Upper lobe of left lung (tissue), 6 donors: ENCODE measurements at regions not wholly inside any gene's neighbourhood (a gene's known extent, or its start where the extent isn't known, plus 50 kb on each side); places are given as distances from the start of the nearest gene placed in this dataset.
"Not testable (repeated sequence)": the region's sequence is repeated elsewhere in the genome, so short reads cannot be mapped to it uniquely, and the experiment has no call there.

Source experiments
- ATAC-seq, 2 donors: fragments of 200-7000 bp; cut with Tn5 transposase; one replicate each; pipeline ENCODE4 v1.9.1; 2022; ENCODE audit warnings: mild to moderate bottlenecking in 2 of 2, moderate library complexity in 2 of 2; ENCODE audit not compliant: low FRiP score in 2 of 2
- DNase-seq, 2 donors: peaks; one replicate each; pipeline ENCODE4 v3.0.0-alpha.2; 2019 to 2020
- H3K27ac ChIP-seq, 4 donors: fragments of 200-600 bp; sonication (generic); one replicate each; pipeline ENCODE4 v1.5.1; 2016 to 2019
- H3K27me3 ChIP-seq, 4 donors: fragments of 200-600 bp; sonication (generic); one replicate each; pipeline ENCODE4 v1.5.1; 2017 to 2019
- H3K36me3 ChIP-seq, 4 donors: fragments of 200-600 bp; sonication (generic); one replicate each; pipeline ENCODE4 v1.5.1; 2016 to 2019
- H3K4me1 ChIP-seq, 4 donors: fragments of 200-600 bp; sonication (generic); one replicate each; pipeline ENCODE4 v1.5.1; 2018 to 2019
- H3K4me3 ChIP-seq, 4 donors: fragments of 200-600 bp; sonication (generic); one replicate each; pipeline ENCODE4 v1.5.1; 2017 to 2019; ENCODE audit warnings: mild to moderate bottlenecking in 2 of 4, moderate library complexity in 1 of 4
- H3K9me3 ChIP-seq, 4 donors: fragments of 200-600 bp; sonication (generic); one replicate each; pipeline ENCODE4 v1.5.1; 2018 to 2019
- EP300 ChIP-seq, 4 donors: sonication (generic); formaldehyde crosslinking; IDR thresholded peaks; one replicate each; pipeline ENCODE4 v1.5.1; 2017; ENCODE audit warnings: antibody characterized with exemption in 4 of 4, control low read depth in 2 of 4
- POLR2A ChIP-seq, 4 donors: fragments of 450-650 bp; IDR thresholded peaks; one replicate each; pipeline ENCODE4 v1.5.1; 2016 to 2017; ENCODE audit warnings: antibody characterized with exemption in 4 of 4, mild to moderate bottlenecking in 2 of 4
- POLR2AphosphoS5 ChIP-seq, 2 donors: sonication (generic); formaldehyde crosslinking; IDR thresholded peaks; one replicate each; pipeline ENCODE4 v1.5.1; 2017; ENCODE audit warnings: antibody characterized with exemption in 2 of 2
- WGBS, 2 donors: methylation state at CpG; one replicate each; pipeline ENCODE4 v1.1.5; 2017 to 2018; 5-methylcytosine and 5-hydroxymethylcytosine counted together
- small RNA-seq, 4 donors: library from RNA; depleted of rRNA; stranded (forward); fragments of <200 nt; gene quantifications; one replicate each; pipeline ENCODE3, GENCODE V24; 2016
- TF ChIP-seq, protein P1 (sequence below), 6 experiments: fragments of 450-650 bp in 4 of 6; fragments of 200-600 bp in 2 of 6; sonication (generic) in 2 of 6; IDR thresholded peaks; one replicate each; pipeline ENCODE4 v1.5.1; 2016 to 2019; ENCODE audit warnings: antibody characterized with exemption in 6 of 6
- donor health status: DM: no; HTN: no; CAD: no; lungs with moderate emphysema.
- donor health status: DM: no; HTN: yes; CAD: no; lungs with severe emphysema.

DNA sequence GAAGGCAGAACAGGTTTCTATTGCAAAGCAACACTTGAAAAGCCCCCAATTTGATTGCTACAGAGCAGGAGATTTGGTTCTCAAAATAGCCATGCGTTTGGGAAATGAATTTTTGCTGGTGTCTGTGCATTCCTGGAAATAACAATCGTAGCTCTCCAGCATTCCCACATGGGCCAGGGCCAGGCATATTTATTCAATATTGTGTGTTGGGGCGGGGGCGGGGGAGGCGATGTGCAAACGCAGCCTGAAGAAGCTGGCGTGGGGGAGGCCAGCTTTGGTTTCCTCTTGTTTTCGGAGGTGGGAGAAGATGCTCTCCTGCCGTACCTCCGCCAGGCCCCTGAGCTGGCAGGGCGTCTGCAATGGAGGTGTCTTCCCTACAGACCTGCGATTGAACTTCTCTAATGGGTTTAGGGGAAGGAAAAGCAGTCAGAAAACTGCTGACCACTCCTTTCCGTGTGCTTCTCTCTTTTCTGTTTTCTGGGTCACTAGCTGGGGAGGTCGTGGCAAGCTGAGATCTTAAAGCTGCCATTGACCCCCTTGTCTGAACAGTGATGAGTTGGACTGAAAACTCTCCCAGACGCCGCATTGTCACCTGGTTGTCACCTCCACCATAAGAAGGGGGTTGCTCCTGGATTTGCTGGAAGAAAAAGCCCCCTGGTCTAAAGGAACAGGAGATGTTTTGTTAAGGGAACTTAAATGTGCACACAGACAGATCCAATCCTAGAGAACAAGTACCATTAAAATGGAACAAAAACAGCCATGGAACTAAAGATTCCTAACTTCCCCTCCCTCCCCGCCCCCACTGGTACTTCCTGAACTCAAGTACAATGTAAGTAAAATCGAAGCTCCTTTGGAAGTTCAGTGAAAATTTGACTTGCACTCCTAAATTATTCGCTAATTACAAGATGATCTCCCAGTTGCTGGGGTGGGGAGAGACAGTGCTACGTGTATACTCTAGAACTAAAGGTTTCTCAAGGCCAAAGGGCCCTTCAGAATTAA is 56.4 kb upstream of the HABP2 start:
- Histone ChIP-seq H3K27ac (peak overlapping the region in 3 of 4 donors; percentile 23 to 30 (median 28)), H3K36me3 (no peaks in the 10 kb centered on the region), H3K9me3 (no peaks in the 10 kb centered on the region), H3K27me3 (no peaks in the 10 kb centered on the region), H3K4me3 (no peak overlapping the region), H3K4me1 (peaks cover 24 to 48% (median 38%) of the 10 kb centered on the region in 4 donors)
- DNase-seq, result peak in 1 of 2 donors; percentile 17
- TF ChIP-seq, protein P1, sequence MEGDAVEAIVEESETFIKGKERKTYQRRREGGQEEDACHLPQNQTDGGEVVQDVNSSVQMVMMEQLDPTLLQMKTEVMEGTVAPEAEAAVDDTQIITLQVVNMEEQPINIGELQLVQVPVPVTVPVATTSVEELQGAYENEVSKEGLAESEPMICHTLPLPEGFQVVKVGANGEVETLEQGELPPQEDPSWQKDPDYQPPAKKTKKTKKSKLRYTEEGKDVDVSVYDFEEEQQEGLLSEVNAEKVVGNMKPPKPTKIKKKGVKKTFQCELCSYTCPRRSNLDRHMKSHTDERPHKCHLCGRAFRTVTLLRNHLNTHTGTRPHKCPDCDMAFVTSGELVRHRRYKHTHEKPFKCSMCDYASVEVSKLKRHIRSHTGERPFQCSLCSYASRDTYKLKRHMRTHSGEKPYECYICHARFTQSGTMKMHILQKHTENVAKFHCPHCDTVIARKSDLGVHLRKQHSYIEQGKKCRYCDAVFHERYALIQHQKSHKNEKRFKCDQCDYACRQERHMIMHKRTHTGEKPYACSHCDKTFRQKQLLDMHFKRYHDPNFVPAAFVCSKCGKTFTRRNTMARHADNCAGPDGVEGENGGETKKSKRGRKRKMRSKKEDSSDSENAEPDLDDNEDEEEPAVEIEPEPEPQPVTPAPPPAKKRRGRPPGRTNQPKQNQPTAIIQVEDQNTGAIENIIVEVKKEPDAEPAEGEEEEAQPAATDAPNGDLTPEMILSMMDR (IDR thresholded peaks at IDR 0.05), result no peak
- TF ChIP-seq POLR2AphosphoS5 (IDR thresholded peaks at IDR 0.05), result no peak
- no peak for TF ChIP-seq POLR2A (IDR thresholded peaks at IDR 0.05)
- TF ChIP-seq EP300 (IDR thresholded peaks at IDR 0.05), result no peak
- ATAC-seq, result no peak
- WGBS, 2 donors, result 61 to 71% methylated on average over 20 of the region's 20 CpGs

DNA sequence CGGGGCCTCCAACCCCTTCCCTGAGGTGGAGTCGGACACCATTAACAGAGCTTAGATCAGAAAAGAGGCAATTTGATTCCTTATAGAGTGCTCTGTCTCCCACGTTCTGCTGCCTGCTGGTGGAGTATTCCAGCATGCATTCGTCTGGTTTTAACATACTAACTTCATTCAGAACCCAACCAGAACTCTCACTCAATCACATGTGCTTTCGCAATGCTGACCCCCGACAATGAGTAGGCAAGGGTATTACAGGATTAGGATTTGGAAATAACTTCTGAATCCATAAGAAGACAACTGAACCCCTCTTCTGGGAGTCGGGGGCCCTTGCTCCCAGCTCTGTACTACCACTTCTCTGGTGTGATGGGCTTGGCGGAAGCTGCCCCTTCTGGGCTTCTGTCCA is 55.7 kb upstream of the HABP2 start:
- H3K9me3 ChIP-seq, result no peaks in the 10 kb centered on the region
- H3K36me3 ChIP-seq, result no peaks in the 10 kb centered on the region
- TF ChIP-seq EP300 (IDR thresholded peaks at IDR 0.05), result no peak
- TF ChIP-seq, protein P1 (IDR thresholded peaks at IDR 0.05), result no peak
- TF ChIP-seq POLR2A (IDR thresholded peaks at IDR 0.05), result no peak
- no peak for TF ChIP-seq POLR2AphosphoS5 (IDR thresholded peaks at IDR 0.05)
- no peaks in the 10 kb centered on the region for H3K27me3 ChIP-seq
- DNase-seq (no peak), ATAC-seq (no peak)
- no peak overlapping the region for H3K4me3 ChIP-seq
- H3K4me1 ChIP-seq, result peaks cover 24 to 48% (median 38%) of the 10 kb centered on the region in 4 donors
- peak overlapping the region in 2 of 4 donors; percentile 23 to 28 for H3K27ac ChIP-seq
- 73 to 74% methylated on average over 8 of the region's 8 CpGs for WGBS, 2 donors

DNA sequence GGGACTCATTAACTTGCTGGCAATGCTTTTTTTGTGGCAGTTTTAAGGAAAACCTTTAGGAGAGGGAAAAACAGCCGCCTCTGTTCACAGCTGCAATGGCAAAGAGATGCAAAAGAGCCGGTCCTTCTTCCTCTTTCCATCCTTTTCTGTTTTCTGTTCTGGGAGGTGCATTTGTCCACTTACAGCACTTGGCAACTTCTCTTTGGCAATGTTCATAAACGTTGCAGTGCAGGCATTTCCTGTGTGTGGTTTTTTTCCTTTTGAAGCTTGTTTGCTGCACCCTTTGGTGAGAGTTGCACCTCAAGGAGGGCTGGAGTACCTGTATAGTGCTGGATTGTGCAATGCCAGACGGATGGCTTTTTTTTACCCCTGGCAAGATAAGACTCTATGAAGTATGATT is 53.9 kb upstream of the HABP2 start:
- no peaks in the 10 kb centered on the region for H3K36me3 ChIP-seq
- ATAC-seq (peak; percentile 37 to 77), DNase-seq (peak in 1 of 2 donors; percentile 73)
- H3K27me3 ChIP-seq, result no peaks in the 10 kb centered on the region
- WGBS, 2 donors, result 13 to 16% methylated on average over 4 of the region's 4 CpGs
- H3K27ac ChIP-seq, result no peak overlapping the region
- H3K4me3 ChIP-seq, result no peak overlapping the region
- TF ChIP-seq POLR2A (IDR thresholded peaks at IDR 0.05), result no peak
- peak in 1 of 2 donors; percentile 55 for TF ChIP-seq POLR2AphosphoS5 (IDR thresholded peaks at IDR 0.05)
- peak in 1 of 4 donors; percentile 70 for TF ChIP-seq EP300 (IDR thresholded peaks at IDR 0.05)
- no peaks in the 10 kb centered on the region for H3K9me3 ChIP-seq
- peaks cover 24 to 41% (median 30%) of the 10 kb centered on the region in 4 donors for H3K4me1 ChIP-seq

DNA sequence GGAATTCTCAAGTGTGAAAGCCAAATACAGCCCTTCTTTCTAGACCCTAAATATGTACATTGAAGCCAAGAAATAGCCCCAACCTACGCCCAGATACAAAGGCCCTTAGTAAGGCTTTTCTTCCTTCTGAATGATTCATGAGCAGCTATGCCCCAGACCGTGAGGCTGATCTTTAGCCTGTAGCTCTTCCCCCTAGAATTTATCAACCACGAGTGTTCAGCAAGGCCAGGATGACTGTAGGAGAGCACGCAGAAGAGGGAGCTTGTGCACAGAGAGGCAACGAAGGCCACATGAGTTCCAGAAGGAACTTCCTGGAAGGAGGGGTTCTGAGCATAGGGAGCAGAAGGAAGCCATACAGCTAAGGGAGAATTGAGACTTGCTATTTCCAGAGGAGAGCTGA is 53.0 kb upstream of the HABP2 start:
- H3K36me3 ChIP-seq, result no peaks in the 10 kb centered on the region
- H3K27ac ChIP-seq, result peak overlapping the region in 1 of 4 donors; percentile 13
- peaks cover 22 to 35% (median 26%) of the 10 kb centered on the region in 4 donors for H3K4me1 ChIP-seq
- H3K4me3 ChIP-seq, result no peak overlapping the region
- TF ChIP-seq, protein P1 (IDR thresholded peaks at IDR 0.05), result no peak
- no peak for TF ChIP-seq EP300 (IDR thresholded peaks at IDR 0.05)
- no peak for TF ChIP-seq POLR2A (IDR thresholded peaks at IDR 0.05)
- TF ChIP-seq POLR2AphosphoS5 (IDR thresholded peaks at IDR 0.05), result no peak
- no peaks in the 10 kb centered on the region for H3K9me3 ChIP-seq
- H3K27me3 ChIP-seq, result no peaks in the 10 kb centered on the region
- ATAC-seq, result no peak
- 64 to 73% methylated on average over 5 of the region's 5 CpGs for WGBS, 2 donors
- DNase-seq, result no peak

DNA sequence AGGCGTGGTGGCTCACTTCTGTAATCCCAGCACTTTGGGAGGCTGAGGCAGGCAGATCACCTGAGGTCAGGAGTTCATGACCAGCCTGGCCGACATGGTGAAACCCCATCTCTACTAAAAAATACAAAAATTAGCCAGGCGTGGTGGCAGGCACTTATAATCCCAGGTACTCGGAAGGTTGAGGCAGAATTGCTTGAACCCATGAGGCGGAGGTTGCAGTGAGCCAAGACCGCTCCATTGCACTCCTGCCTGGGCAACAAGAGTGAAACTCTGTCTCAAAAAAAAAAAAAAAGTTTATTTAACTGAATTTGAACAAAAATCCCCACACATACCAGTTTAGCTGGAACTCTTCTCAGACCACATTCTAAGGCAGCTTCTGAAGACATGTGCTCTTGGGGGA is 51.8 kb upstream of the HABP2 start:
- peaks cover 20 to 27% (median 22%) of the 10 kb centered on the region in 4 donors for H3K4me1 ChIP-seq
- H3K27me3 ChIP-seq, ATAC-seq, H3K9me3 ChIP-seq, H3K4me3 ChIP-seq, DNase-seq, H3K27ac ChIP-seq, H3K36me3 ChIP-seq: not testable (repeated sequence)
- 91 to 93% methylated on average over 6 of the region's 6 CpGs for WGBS, 2 donors

Small RNA genes lying in the stretch of these regions (small RNA-seq; reads per million reads assigned to genes)
- 0 reads per million in 4 donors for gene RNU7-165P
